ENCODE measurements at regions not wholly inside any gene's neighbourhood (a gene's known extent, or its start where the extent isn't known, plus 50 kb on each side); places are given as distances from the start of the nearest gene placed in this dataset.
A peak's percentile ranks its signal among the peaks of the same experiment; 100 is the strongest.
"Not testable (repeated sequence)": the region's sequence is repeated elsewhere in the genome, so short reads cannot be mapped to it uniquely, and the experiment has no call there.

- not testable (repeated sequence) for FAIRE-seq; DNase-seq (ENCODE audit: insufficient read length, low spot score)
Measured at GRCh38 chr6:147651-148050, 144.6 kb upstream of the DUSP22 start.

GRCh38 chr6:148051-148984, 144.0 kb upstream of the DUSP22 start:
- peak; percentile 42 for DNase-seq (ENCODE audit: insufficient read length, low spot score)
- FAIRE-seq = not testable (repeated sequence)

GRCh38 chr6:150147-150546, 142.1 kb upstream of the DUSP22 start:
- FAIRE-seq = peak; percentile 39
- not testable (repeated sequence) for DNase-seq (ENCODE audit: insufficient read length, low spot score)

- not testable (repeated sequence) for DNase-seq (ENCODE audit: insufficient read length, low spot score)
Measured at GRCh38 chr6:152436-152835, 139.9 kb upstream of the DUSP22 start.

GRCh38 chr6:153026-153425, 139.3 kb upstream of the DUSP22 start:
- not testable (repeated sequence) for FAIRE-seq; DNase-seq (ENCODE audit: insufficient read length, low spot score)

More at GRCh38 chr6:152436-152835, 139.9 kb upstream of the DUSP22 start:
- not testable (repeated sequence) for FAIRE-seq

- DNase-seq (ENCODE audit: insufficient read length, low spot score); FAIRE-seq: not testable (repeated sequence)
Measured at GRCh38 chr6:153867-154266, 138.4 kb upstream of the DUSP22 start.

GRCh38 chr6:154321-155092, 137.8 kb upstream of the DUSP22 start:
- FAIRE-seq; DNase-seq (ENCODE audit: insufficient read length, low spot score): not testable (repeated sequence)

GRCh38 chr6:156010-156409, 136.3 kb upstream of the DUSP22 start:
- FAIRE-seq (no peak), DNase-seq (ENCODE audit: insufficient read length, low spot score) (no peak)

- not testable (repeated sequence) for DNase-seq (ENCODE audit: insufficient read length, low spot score)
- FAIRE-seq = peak; percentile 80
Measured at GRCh38 chr6:156441-157140, 135.7 kb upstream of the DUSP22 start.

- DNase-seq (ENCODE audit: insufficient read length, low spot score); FAIRE-seq: not testable (repeated sequence)
Measured at GRCh38 chr6:157176-157575, 135.1 kb upstream of the DUSP22 start.

GRCh38 chr6:161657-162056, 130.6 kb upstream of the DUSP22 start:
- not testable (repeated sequence) for DNase-seq (ENCODE audit: insufficient read length, low spot score); FAIRE-seq

GRCh38 chr6:164720-165119, 127.6 kb upstream of the DUSP22 start:
- FAIRE-seq (no peak), DNase-seq (ENCODE audit: insufficient read length, low spot score) (no peak)

GRCh38 chr6:165263-165662, 127.0 kb upstream of the DUSP22 start:
- no peak for DNase-seq (ENCODE audit: insufficient read length, low spot score)
- no peak for FAIRE-seq

- DNase-seq (ENCODE audit: insufficient read length, low spot score) (no peak), FAIRE-seq (no peak)
Measured at GRCh38 chr6:165906-166305, 126.4 kb upstream of the DUSP22 start.

GRCh38 chr6:168865-169455, 123.3 kb upstream of the DUSP22 start:
- no peak for DNase-seq (ENCODE audit: insufficient read length, low spot score)
- peak; percentile 61 for FAIRE-seq

- no peak for FAIRE-seq
Measured at GRCh38 chr6:174036-174435, 118.3 kb upstream of the DUSP22 start.

GRCh38 chr6:175680-176079, 116.6 kb upstream of the DUSP22 start:
- no peak for FAIRE-seq
- DNase-seq (ENCODE audit: insufficient read length, low spot score) = no peak

More at GRCh38 chr6:174036-174435, 118.3 kb upstream of the DUSP22 start:
- no peak for DNase-seq (ENCODE audit: insufficient read length, low spot score)

- FAIRE-seq (no peak), DNase-seq (ENCODE audit: insufficient read length, low spot score) (no peak)
Measured at GRCh38 chr6:176766-177165, 115.5 kb upstream of the DUSP22 start.

- no peak for FAIRE-seq
- no peak for DNase-seq (ENCODE audit: insufficient read length, low spot score)
Measured at GRCh38 chr6:178119-178518, 114.2 kb upstream of the DUSP22 start.

GRCh38 chr6:178929-179328, 113.4 kb upstream of the DUSP22 start:
- not testable (repeated sequence) for FAIRE-seq; DNase-seq (ENCODE audit: insufficient read length, low spot score)
